Fibroblast of the aortic adventitia (primary cell): ENCODE measurements at regions not wholly inside any gene's neighbourhood (a gene's known extent, or its start where the extent isn't known, plus 50 kb on each side); places are given as distances from the start of the nearest gene placed in this dataset.

ENCODE experiments used
- DNase-seq: peaks from one replicate; pipeline ENCODE4 v3.0.0-alpha.2; 2010; ENCODE audit warnings: low read depth
- H3K4me3 ChIP-seq: 2 replicates; pipeline ENCODE4 v1.5.1; 2011; ENCODE audit warnings: low read depth, mild to moderate bottlenecking, control low read depth, low read length, moderate library complexity
- CTCF ChIP-seq: IDR thresholded peaks from 2 replicates; pipeline ENCODE4 v1.5.1; 2011; ENCODE audit warnings: mild to moderate bottlenecking, low read length, control low read depth, inconsistent platforms; ENCODE audit not compliant: insufficient read depth

- no peak for TF ChIP-seq CTCF
- no peak overlapping the region for H3K4me3 ChIP-seq
- DNase-seq: peak; percentile 73
Observed at GRCh38 chr5:54719384-54720283, 202.1 kb downstream of the SNX18 start.

- H3K4me3 ChIP-seq: no peak overlapping the region
- no peak for TF ChIP-seq CTCF
- peak; percentile 67 for DNase-seq
Observed at GRCh38 chr5:54718656-54719055, 201.1 kb downstream of the SNX18 start.

GRCh38 chr5:54717870-54718269 is 200.3 kb downstream of the SNX18 start:
- no peak for DNase-seq
- TF ChIP-seq CTCF: no peak
- H3K4me3 ChIP-seq: no peak overlapping the region

- no peak for DNase-seq
- H3K4me3 ChIP-seq: no peak overlapping the region
- TF ChIP-seq CTCF: no peak
Observed at GRCh38 chr5:54717459-54717858, 199.9 kb downstream of the SNX18 start.

- no peak overlapping the region for H3K4me3 ChIP-seq
- TF ChIP-seq CTCF: no peak
- DNase-seq: peak; percentile 93
Observed at GRCh38 chr5:54713923-54714581, 196.5 kb downstream of the SNX18 start.

- DNase-seq: no peak
- no peak overlapping the region for H3K4me3 ChIP-seq
- no peak for TF ChIP-seq CTCF
Observed at GRCh38 chr5:54709096-54709495, 191.5 kb downstream of the SNX18 start.
